ENCODE measurements at regions not wholly inside any gene's neighbourhood (a gene's known extent, or its start where the extent isn't known, plus 50 kb on each side); places are given as distances from the start of the nearest gene placed in this dataset.

DNA sequence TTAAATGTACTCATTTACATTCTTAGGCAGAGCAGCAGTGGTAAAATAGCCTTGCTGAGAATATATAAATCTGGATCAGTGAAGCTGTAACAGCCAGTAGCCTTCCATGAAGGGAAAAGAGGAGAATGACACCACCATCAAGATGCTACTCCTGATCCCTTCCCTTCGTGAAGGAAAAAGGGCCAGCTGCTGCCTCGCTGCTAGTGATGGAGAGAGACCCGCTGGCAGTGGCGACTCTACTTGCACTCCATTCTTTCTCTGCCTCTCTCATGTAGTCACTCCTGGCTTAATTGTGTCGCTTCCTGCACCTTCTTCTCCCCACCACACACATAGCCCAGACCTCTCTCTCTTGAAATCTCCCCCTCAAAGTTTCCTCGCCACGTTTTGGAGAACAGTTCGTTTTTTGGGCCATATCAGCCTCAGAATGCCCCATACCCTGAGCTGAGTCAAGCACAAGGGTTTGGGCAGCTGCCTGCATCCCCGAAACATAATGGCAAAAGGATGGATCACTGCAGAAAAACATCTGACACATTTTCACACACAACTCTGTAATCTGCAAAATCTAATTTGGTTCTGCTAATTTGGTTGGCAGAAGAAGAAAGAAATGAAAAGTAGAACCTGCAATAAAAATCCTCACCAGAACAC, 460.3 kb upstream of the IL12A start:
- Histone ChIP-seq H3K9me3 (ENCODE audit: low read depth) (no peaks in the 10 kb centered on the region), H4K20me1 (ENCODE audit: insufficient read depth, poor library complexity, severe bottlenecking) (no peaks in the 10 kb centered on the region), H3K27ac (no peak overlapping the region), H3K4me1 (ENCODE audit: insufficient read depth) (no peaks in the 10 kb centered on the region), H3K9me2 (replicated peaks; ENCODE audit: insufficient read depth) (no peaks in the 10 kb centered on the region), H3K79me2 (no peaks in the 10 kb centered on the region), H3K4me3 (no peak overlapping the region), H3K4me2 (no peak overlapping the region), H3K36me3 (replicated peaks; ENCODE audit: insufficient read depth, low read depth) (no peaks in the 10 kb centered on the region), H3K27me3 (no peaks in the 10 kb centered on the region), H2AFZ (no peak overlapping the region)
- DNase-seq (ENCODE audit: low spot score) = no peak
- 69% methylated on average over 9 of the region's 9 CpGs for WGBS (ENCODE audit: low lambda C conversion rate, missing lambda C conversion rate)
- TF ChIP-seq EZH2phosphoT487 (IDR thresholded peaks at IDR 0.05; ENCODE audit: low read depth, severe bottlenecking, unreplicated experiment) (no peak), EZH2 (IDR thresholded peaks at IDR 0.05; ENCODE audit: borderline replicate concordance) (no peak)
- TF ChIP-seq, protein P1, sequence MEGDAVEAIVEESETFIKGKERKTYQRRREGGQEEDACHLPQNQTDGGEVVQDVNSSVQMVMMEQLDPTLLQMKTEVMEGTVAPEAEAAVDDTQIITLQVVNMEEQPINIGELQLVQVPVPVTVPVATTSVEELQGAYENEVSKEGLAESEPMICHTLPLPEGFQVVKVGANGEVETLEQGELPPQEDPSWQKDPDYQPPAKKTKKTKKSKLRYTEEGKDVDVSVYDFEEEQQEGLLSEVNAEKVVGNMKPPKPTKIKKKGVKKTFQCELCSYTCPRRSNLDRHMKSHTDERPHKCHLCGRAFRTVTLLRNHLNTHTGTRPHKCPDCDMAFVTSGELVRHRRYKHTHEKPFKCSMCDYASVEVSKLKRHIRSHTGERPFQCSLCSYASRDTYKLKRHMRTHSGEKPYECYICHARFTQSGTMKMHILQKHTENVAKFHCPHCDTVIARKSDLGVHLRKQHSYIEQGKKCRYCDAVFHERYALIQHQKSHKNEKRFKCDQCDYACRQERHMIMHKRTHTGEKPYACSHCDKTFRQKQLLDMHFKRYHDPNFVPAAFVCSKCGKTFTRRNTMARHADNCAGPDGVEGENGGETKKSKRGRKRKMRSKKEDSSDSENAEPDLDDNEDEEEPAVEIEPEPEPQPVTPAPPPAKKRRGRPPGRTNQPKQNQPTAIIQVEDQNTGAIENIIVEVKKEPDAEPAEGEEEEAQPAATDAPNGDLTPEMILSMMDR (IDR thresholded peaks at IDR 0.05; ENCODE audit: poor library complexity) = no peak

DNA sequence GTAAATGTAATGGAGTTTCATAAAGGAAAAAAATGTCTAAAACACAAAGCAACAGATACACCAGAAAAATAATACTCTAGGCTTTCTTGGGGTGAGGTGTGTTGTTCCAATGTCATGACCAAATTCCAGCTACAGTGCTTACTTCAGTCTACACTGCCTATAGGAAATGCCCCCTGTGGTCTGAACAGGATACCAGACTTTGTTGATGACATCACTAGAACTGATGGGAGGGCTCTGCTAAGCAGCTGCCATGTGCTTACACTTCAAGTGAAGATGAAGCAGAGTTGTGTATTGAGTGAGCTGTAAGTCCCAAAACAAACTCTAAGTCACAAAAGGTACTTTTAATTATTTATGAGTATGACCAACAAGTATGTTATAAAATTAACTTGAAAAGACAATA, 456.1 kb upstream of the IL12A start:
- TF ChIP-seq EZH2 (IDR thresholded peaks at IDR 0.05; ENCODE audit: borderline replicate concordance) (no peak), EZH2phosphoT487 (IDR thresholded peaks at IDR 0.05; ENCODE audit: low read depth, severe bottlenecking, unreplicated experiment) (no peak)
- TF ChIP-seq, protein P1 (IDR thresholded peaks at IDR 0.05; ENCODE audit: poor library complexity) = no peak
- H3K4me3 ChIP-seq = no peak overlapping the region
- H2AFZ ChIP-seq = no peak overlapping the region
- H4K20me1 ChIP-seq (ENCODE audit: insufficient read depth, poor library complexity, severe bottlenecking) = no peaks in the 10 kb centered on the region
- H3K27ac ChIP-seq = no peak overlapping the region
- no peaks in the 10 kb centered on the region for H3K4me1 ChIP-seq (ENCODE audit: insufficient read depth)
- no peaks in the 10 kb centered on the region for H3K9me2 ChIP-seq (replicated peaks; ENCODE audit: insufficient read depth)
- H3K27me3 ChIP-seq = no peaks in the 10 kb centered on the region
- no peaks in the 10 kb centered on the region for H3K9me3 ChIP-seq (ENCODE audit: low read depth)
- H3K79me2 ChIP-seq = no peaks in the 10 kb centered on the region
- no peaks in the 10 kb centered on the region for H3K36me3 ChIP-seq (replicated peaks; ENCODE audit: insufficient read depth, low read depth)
- no peak for DNase-seq (ENCODE audit: low spot score)
- no peak overlapping the region for H3K4me2 ChIP-seq

DNA sequence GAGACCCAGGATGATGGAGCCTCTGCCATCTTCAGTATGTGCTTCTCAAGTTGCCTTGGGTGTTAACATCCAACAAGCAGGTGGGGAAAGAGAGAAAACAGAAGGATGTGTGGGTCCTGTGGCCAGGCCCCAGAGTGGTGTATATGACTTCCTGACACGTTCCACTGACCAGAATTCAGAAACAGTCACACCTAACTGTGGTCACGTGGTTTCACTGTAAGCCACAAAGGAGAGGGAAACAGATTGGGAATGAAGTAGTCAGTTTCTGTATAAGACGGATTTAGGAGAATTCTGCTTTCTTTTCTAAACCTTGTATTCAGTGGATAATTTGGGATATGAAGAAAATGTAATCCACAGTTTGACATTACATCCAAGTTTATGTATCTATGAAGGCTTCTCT, 454.1 kb upstream of the IL12A start:
- H3K9me3 ChIP-seq (ENCODE audit: low read depth) = no peaks in the 10 kb centered on the region
- H3K4me2 ChIP-seq = no peak overlapping the region
- TF ChIP-seq EZH2 (IDR thresholded peaks at IDR 0.05; ENCODE audit: borderline replicate concordance) (no peak), EZH2phosphoT487 (IDR thresholded peaks at IDR 0.05; ENCODE audit: low read depth, severe bottlenecking, unreplicated experiment) (no peak)
- TF ChIP-seq, protein P1 (IDR thresholded peaks at IDR 0.05; ENCODE audit: poor library complexity) = no peak
- no peaks in the 10 kb centered on the region for H3K9me2 ChIP-seq (replicated peaks; ENCODE audit: insufficient read depth)
- H3K79me2 ChIP-seq = no peaks in the 10 kb centered on the region
- WGBS (ENCODE audit: low lambda C conversion rate, missing lambda C conversion rate) = 85% methylated on average over 3 of the region's 3 CpGs
- H3K27me3 ChIP-seq = no peaks in the 10 kb centered on the region
- H3K4me3 ChIP-seq = no peak overlapping the region
- no peak for DNase-seq (ENCODE audit: low spot score)
- no peaks in the 10 kb centered on the region for H4K20me1 ChIP-seq (ENCODE audit: insufficient read depth, poor library complexity, severe bottlenecking)
- H3K4me1 ChIP-seq (ENCODE audit: insufficient read depth) = no peaks in the 10 kb centered on the region
- no peak overlapping the region for H3K27ac ChIP-seq
- no peaks in the 10 kb centered on the region for H3K36me3 ChIP-seq (replicated peaks; ENCODE audit: insufficient read depth, low read depth)
- H2AFZ ChIP-seq = no peak overlapping the region

DNA sequence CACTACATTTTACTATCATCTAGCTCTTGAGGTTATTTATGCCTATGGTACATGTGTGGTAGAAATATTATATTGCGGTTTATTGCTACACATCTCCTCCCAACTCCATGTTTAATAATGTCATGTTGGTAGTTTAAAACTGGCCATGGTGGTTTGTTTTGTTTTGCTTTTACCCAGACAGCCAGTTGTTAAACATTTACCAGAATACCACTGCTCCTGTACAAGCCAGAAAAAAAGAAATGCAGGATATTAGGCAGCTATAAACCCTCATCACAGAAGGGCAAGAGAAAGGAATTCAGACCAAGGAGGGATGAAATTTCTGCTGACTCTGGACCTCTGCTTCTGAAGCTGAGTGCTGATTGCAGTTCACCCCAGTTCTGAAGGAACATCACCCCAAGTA, 451.8 kb upstream of the IL12A start:
- no peaks in the 10 kb centered on the region for H3K36me3 ChIP-seq (replicated peaks; ENCODE audit: insufficient read depth, low read depth)
- no peak for TF ChIP-seq EZH2phosphoT487 (IDR thresholded peaks at IDR 0.05; ENCODE audit: low read depth, severe bottlenecking, unreplicated experiment)
- TF ChIP-seq EZH2 (IDR thresholded peaks at IDR 0.05; ENCODE audit: borderline replicate concordance) = no peak
- TF ChIP-seq, protein P1 (IDR thresholded peaks at IDR 0.05; ENCODE audit: poor library complexity) = no peak
- no peak overlapping the region for H2AFZ ChIP-seq
- H3K9me2 ChIP-seq (replicated peaks; ENCODE audit: insufficient read depth) = no peaks in the 10 kb centered on the region
- H3K27ac ChIP-seq = no peak overlapping the region
- no peaks in the 10 kb centered on the region for H3K4me1 ChIP-seq (ENCODE audit: insufficient read depth)
- no peak overlapping the region for H3K4me3 ChIP-seq
- DNase-seq (ENCODE audit: low spot score) = no peak
- WGBS (ENCODE audit: low lambda C conversion rate, missing lambda C conversion rate) = 97% methylated on average over 1 of the region's 1 CpG
- no peaks in the 10 kb centered on the region for H3K9me3 ChIP-seq (ENCODE audit: low read depth)
- no peaks in the 10 kb centered on the region for H4K20me1 ChIP-seq (ENCODE audit: insufficient read depth, poor library complexity, severe bottlenecking)
- no peak overlapping the region for H3K4me2 ChIP-seq
- peaks cover 7% of the 10 kb centered on the region for H3K27me3 ChIP-seq
- no peaks in the 10 kb centered on the region for H3K79me2 ChIP-seq

Measured in hepatocyte (in vitro differentiated cells).